Neural progenitor cell (in vitro differentiated cells): ENCODE measurements at regions not wholly inside any gene's neighbourhood (a gene's known extent, or its start where the extent isn't known, plus 50 kb on each side); places are given as distances from the start of the nearest gene placed in this dataset.

ENCODE experiments used
- DNase-seq: peaks from one replicate; pipeline ENCODE4 v3.0.0-alpha.2; 2016; ENCODE audit warnings: low spot score
- H2AFZ ChIP-seq: fragments of 200-600 bp; sonication (generic); replicated peaks from 2 replicates; pipeline ENCODE4 v1.6.1; 2016; ENCODE audit warnings: antibody characterized with exemption
- H3F3A ChIP-seq: fragments of 200-600 bp; sonication (generic); 2 replicates; pipeline ENCODE4 v1.6.1; 2016; ENCODE audit warnings: antibody characterized with exemption, low read depth
- H3K27ac ChIP-seq: fragments of 200-600 bp; sonication (generic); 2 replicates; pipeline ENCODE4 v1.5.1; 2016; ENCODE audit warnings: mild to moderate bottlenecking
- H3K27me3 ChIP-seq: fragments of 200-600 bp; sonication (generic); 2 replicates; pipeline ENCODE4 v1.6.1; 2016; ENCODE audit warnings: mild to moderate bottlenecking, moderate library complexity
- H3K36me3 ChIP-seq: fragments of 200-600 bp; sonication (generic); 2 replicates; pipeline ENCODE4 v1.5.1; 2016
- H3K4me1 ChIP-seq: fragments of 200-600 bp; sonication (generic); 2 replicates; pipeline ENCODE4 v1.6.1; 2016; ENCODE audit warnings: mixed run types
- H3K4me2 ChIP-seq: fragments of 200-600 bp; sonication (generic); 2 replicates; pipeline ENCODE4 v1.6.1; 2016
- H3K4me3 ChIP-seq: fragments of 200-600 bp; sonication (generic); 2 replicates; pipeline ENCODE4 v1.5.1; 2016
- H3K79me2 ChIP-seq: fragments of 200-600 bp; sonication (generic); 2 replicates; pipeline ENCODE4 v1.6.1; 2016; ENCODE audit warnings: low read depth
- H3K9ac ChIP-seq: fragments of 200-600 bp; sonication (generic); 2 replicates; pipeline ENCODE4 v1.6.1; 2016
- H3K9me3 ChIP-seq: fragments of 200-600 bp; sonication (generic); 2 replicates; pipeline ENCODE4 v1.5.1; 2016; ENCODE audit warnings: low read depth
- H4K20me1 ChIP-seq: fragments of 200-600 bp; sonication (generic); 2 replicates; pipeline ENCODE4 v1.6.1; 2016; ENCODE audit warnings: low read depth
- H3K27ac Mint-ChIP-seq: 3 replicates; pipeline ENCODE4 v1.8.0; 2021; ENCODE audit warnings: mixed read lengths
- H3K27me3 Mint-ChIP-seq: 2 replicates; pipeline ENCODE4 v1.8.0; 2022; ENCODE audit warnings: low read depth, mild to moderate bottlenecking, inconsistent platforms, moderate library complexity, mixed read lengths; ENCODE audit not compliant: insufficient read depth
- H3K36me3 Mint-ChIP-seq: 3 replicates; pipeline ENCODE4 v1.8.0; 2021; ENCODE audit warnings: mixed read lengths
- H3K4me1 Mint-ChIP-seq: 3 replicates; pipeline ENCODE4 v1.8.0; 2021; ENCODE audit warnings: mixed read lengths
- H3K4me3 Mint-ChIP-seq: 3 replicates; pipeline ENCODE4 v1.8.0; 2021; ENCODE audit warnings: mild to moderate bottlenecking, moderate library complexity, mixed read lengths
- H3K9me3 Mint-ChIP-seq: 3 replicates; pipeline ENCODE4 v1.8.0; 2020; ENCODE audit warnings: mixed read lengths
- CTCF ChIP-seq: fragments of 200-600 bp; sonication (generic); IDR thresholded peaks from 2 replicates; pipeline ENCODE4 v1.5.1; 2017; ENCODE audit warnings: antibody characterized with exemption, mild to moderate bottlenecking
- EZH2 ChIP-seq: fragments of 200-600 bp; sonication (generic); IDR thresholded peaks from 2 replicates; pipeline ENCODE4 v1.6.1; 2017; ENCODE audit warnings: antibody characterized with exemption, mild to moderate bottlenecking, moderate library complexity
- EZH2phosphoT487 ChIP-seq: fragments of 200-600 bp; sonication (generic); IDR thresholded peaks from 2 replicates; pipeline ENCODE4 v1.6.1; 2017; ENCODE audit warnings: antibody characterized with exemption

GRCh38 chr2:65557616-65558573, 125.5 kb upstream of the SPRED2 start:
- H3K4me1 ChIP-seq = peaks cover 10% of the 10 kb centered on the region
- no peaks in the 10 kb centered on the region for H3K36me3 ChIP-seq
- no peak overlapping the region for H3K9ac ChIP-seq
- H4K20me1 ChIP-seq = no peaks in the 10 kb centered on the region
- no peaks in the 10 kb centered on the region for H3K9me3 ChIP-seq
- peaks cover 96% of the 10 kb centered on the region for H3K27me3 ChIP-seq
- no peak for DNase-seq
- H3K4me1 Mint-ChIP-seq = peaks cover 4% of the 10 kb centered on the region
- no peak overlapping the region for H3K4me3 Mint-ChIP-seq
- no peak overlapping the region for H3K4me2 ChIP-seq
- TF ChIP-seq EZH2phosphoT487 (no peak), EZH2 (no peak), CTCF (no peak)
- no peak overlapping the region for H3K4me3 ChIP-seq
- peaks cover 13% of the 10 kb centered on the region for H3K27me3 Mint-ChIP-seq
- H3K27ac ChIP-seq = no peak overlapping the region
- H2AFZ ChIP-seq = no peak overlapping the region
- no peaks in the 10 kb centered on the region for H3K36me3 Mint-ChIP-seq
- peaks cover 8% of the 10 kb centered on the region for H3F3A ChIP-seq
- no peak overlapping the region for H3K27ac Mint-ChIP-seq
- no peaks in the 10 kb centered on the region for H3K79me2 ChIP-seq
- no peaks in the 10 kb centered on the region for H3K9me3 Mint-ChIP-seq

DNA sequence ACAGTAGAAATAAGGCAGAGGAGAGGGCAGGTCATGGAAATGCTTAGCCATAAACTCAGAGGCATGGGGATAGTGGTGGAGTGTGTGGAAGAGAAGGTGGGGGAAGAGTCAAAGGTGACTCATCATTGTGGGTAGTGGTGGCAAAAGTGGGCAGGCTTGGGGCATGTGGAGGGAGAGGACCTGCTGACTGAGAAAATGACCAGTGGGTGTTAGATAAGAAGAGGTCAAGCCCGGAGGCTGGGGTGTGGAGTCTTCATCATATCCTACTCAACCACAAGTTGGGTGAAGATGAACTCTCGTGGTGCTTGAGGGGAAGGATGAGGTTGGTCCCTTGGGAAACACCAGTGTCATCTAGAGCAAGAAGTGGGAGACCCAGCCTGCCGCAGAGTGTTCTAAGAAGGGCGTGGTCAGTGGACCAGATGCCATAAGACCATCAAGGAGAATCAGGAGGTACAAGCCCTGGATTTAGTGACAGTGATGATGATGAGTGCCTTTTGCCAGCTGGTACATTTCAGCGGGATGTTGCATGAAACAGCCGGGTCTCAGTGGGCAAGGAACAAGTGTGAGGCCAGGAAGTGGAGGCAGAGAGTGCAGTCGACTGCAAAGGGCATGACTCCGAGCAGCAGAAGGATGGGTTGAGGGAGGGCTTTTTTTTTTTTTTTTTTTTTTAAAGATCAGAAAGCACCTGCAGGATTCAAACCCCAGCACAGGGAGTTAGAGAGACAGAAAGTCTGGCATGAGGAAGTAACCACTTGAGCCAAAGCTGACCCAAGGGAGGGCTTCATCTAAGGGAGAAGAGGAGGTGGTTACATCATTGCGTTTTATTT, 122.6 kb upstream of the SPRED2 start:
- H3K36me3 Mint-ChIP-seq = no peaks in the 10 kb centered on the region
- Histone ChIP-seq H3K27ac (no peak overlapping the region), H3K27me3 (peaks cover 67% of the 10 kb centered on the region), H3K79me2 (no peaks in the 10 kb centered on the region), H4K20me1 (no peaks in the 10 kb centered on the region), H3K9ac (no peak overlapping the region), H3K9me3 (no peaks in the 10 kb centered on the region), H3K4me1 (peaks cover 12% of the 10 kb centered on the region), H2AFZ (no peak overlapping the region), H3K4me2 (no peak overlapping the region), H3K36me3 (no peaks in the 10 kb centered on the region), H3K4me3 (no peak overlapping the region), H3F3A (peaks cover 8% of the 10 kb centered on the region)
- DNase-seq = no peak
- no peaks in the 10 kb centered on the region for H3K9me3 Mint-ChIP-seq
- TF ChIP-seq CTCF (no peak), EZH2 (no peak), EZH2phosphoT487 (no peak)
- H3K4me3 Mint-ChIP-seq = peak overlapping the region; percentile 36
- H3K27me3 Mint-ChIP-seq = peaks cover 13% of the 10 kb centered on the region
- H3K4me1 Mint-ChIP-seq = peaks cover 9% of the 10 kb centered on the region
- H3K27ac Mint-ChIP-seq = no peak overlapping the region

GRCh38 chr2:65553504-65554074, 121.2 kb upstream of the SPRED2 start:
- H3K4me2 ChIP-seq = no peak overlapping the region
- peaks cover 4% of the 10 kb centered on the region for H3F3A ChIP-seq
- H3K79me2 ChIP-seq = no peaks in the 10 kb centered on the region
- no peaks in the 10 kb centered on the region for H3K36me3 ChIP-seq
- H4K20me1 ChIP-seq = no peaks in the 10 kb centered on the region
- no peaks in the 10 kb centered on the region for H3K36me3 Mint-ChIP-seq
- no peak overlapping the region for H3K4me3 Mint-ChIP-seq
- H3K9me3 ChIP-seq = no peaks in the 10 kb centered on the region
- no peak overlapping the region for H3K27ac ChIP-seq
- no peak overlapping the region for H3K9ac ChIP-seq
- H3K9me3 Mint-ChIP-seq = no peaks in the 10 kb centered on the region
- DNase-seq = no peak
- no peak overlapping the region for H3K4me3 ChIP-seq
- H3K4me1 Mint-ChIP-seq = peaks cover 21% of the 10 kb centered on the region
- H3K4me1 ChIP-seq = peaks cover 17% of the 10 kb centered on the region
- peak overlapping the region; percentile 21 for H3K27ac Mint-ChIP-seq
- peaks cover 10% of the 10 kb centered on the region for H3K27me3 Mint-ChIP-seq
- peaks cover 53% of the 10 kb centered on the region for H3K27me3 ChIP-seq
- H2AFZ ChIP-seq = no peak overlapping the region
- no peak for TF ChIP-seq EZH2phosphoT487
- TF ChIP-seq EZH2 = no peak
- no peak for TF ChIP-seq CTCF
